GM10248 (cell line): ENCODE measurements at regions not wholly inside any gene's neighbourhood (a gene's known extent, or its start where the extent isn't known, plus 50 kb on each side); places are given as distances from the start of the nearest gene placed in this dataset.

Experiments
- CTCF ChIA-PET: fragments of 300-600 bp; sonication (Branson Sonifier 250); formaldehyde crosslinking; extraction: SDS; loops from one replicate; lab custom pipeline; 2021; ENCODE audit warnings: antibody characterized with exemption; lab: Yijun Ruan, JAX
- POLR2A ChIA-PET: fragments of 350-650 bp; sonication (Branson Sonifier 250); formaldehyde crosslinking; extraction: SDS; loops from one replicate; lab custom pipeline; 2020; ENCODE audit warnings: antibody characterized with exemption; lab: Yijun Ruan, JAX
- DNase-seq: peaks from one replicate; pipeline ENCODE4 v3.0.0; 2012; ENCODE audit errors: extremely low spot score
- CTCF ChIP-seq: IDR thresholded peaks from 2 replicates; pipeline ENCODE4 v1.5.1; 2012; ENCODE audit warnings: mild to moderate bottlenecking, low read depth; ENCODE audit errors: extremely low read depth, missing control alignments, control extremely low read depth

GRCh38 chr12:73612551-73612950, 925.1 kb upstream of the ATXN7L3B start:
- TF ChIP-seq CTCF = no peak
- no peak for DNase-seq
- ChIA-PET CTCF (no interaction called here), POLR2A (no interaction called here)

- TF ChIP-seq CTCF = no peak
- DNase-seq = no peak
- POLR2A ChIA-PET = no interaction called here
- CTCF ChIA-PET = interaction anchor here (1.6 kb wide), 1 partner anchor 8 kb away, joined by 3 read pairs; no protein-coding TSS in a partner anchor
Measured at GRCh38 chr12:73623421-73623820, 914.2 kb upstream of the ATXN7L3B start.

GRCh38 chr12:73625226-73625625, 912.4 kb upstream of the ATXN7L3B start:
- no peak for DNase-seq
- ChIA-PET CTCF (interaction anchor here (1.0 to 1.6 kb wide), 2 partner anchors 10 to 19 kb away, joined by 3 read pairs; no protein-coding TSS in a partner anchor), POLR2A (no interaction called here)
- no peak for TF ChIP-seq CTCF

- POLR2A ChIA-PET = no interaction called here
- DNase-seq = no peak
- CTCF ChIA-PET = interaction anchor here (1.5 kb wide), 1 partner anchor 8 kb away, joined by 6 read pairs; no protein-coding TSS in a partner anchor
- no peak for TF ChIP-seq CTCF
Measured at GRCh38 chr12:73629171-73629570, 908.5 kb upstream of the ATXN7L3B start.

GRCh38 chr12:73629893-73630831, 907.5 kb upstream of the ATXN7L3B start:
- DNase-seq = no peak
- no peak for TF ChIP-seq CTCF
- CTCF ChIA-PET = interaction anchor here (1.4 to 1.5 kb wide), 2 partner anchors 9 to 19 kb away, joined by 3 to 6 read pairs; no protein-coding TSS in a partner anchor
- POLR2A ChIA-PET = no interaction called here

- DNase-seq = no peak
- CTCF ChIA-PET = no interaction called here
- no peak for TF ChIP-seq CTCF
- POLR2A ChIA-PET = no interaction called here
Measured at GRCh38 chr12:73632191-73632590, 905.4 kb upstream of the ATXN7L3B start.
